Cardiac muscle cell (in vitro differentiated cells and primary cell): ENCODE measurements at regions not wholly inside any gene's neighbourhood (a gene's known extent, or its start where the extent isn't known, plus 50 kb on each side); places are given as distances from the start of the nearest gene placed in this dataset.
A peak's percentile ranks its signal among the peaks of the same experiment; 100 is the strongest.

Experiments used
- DNase-seq, 2 donors: peaks; one replicate each; pipeline versions ENCODE4 v3.0.0 to v3.0.0-alpha.2; 2010 to 2017; ENCODE audit warnings: low read depth in 1 of 2, low spot score in 1 of 2
- H3K27ac ChIP-seq: fragments of 200-600 bp; sonication (generic); 2 replicates; pipeline ENCODE4 v1.5.1; 2016
- H3K27me3 ChIP-seq: fragments of 200-600 bp; sonication (generic); 2 replicates; pipeline ENCODE4 v1.6.0; 2016; ENCODE audit warnings: control low read depth
- H3K36me3 ChIP-seq: fragments of 200-600 bp; sonication (generic); 2 replicates; pipeline ENCODE4 v1.5.1; 2016; ENCODE audit warnings: control low read depth
- H3K4me1 ChIP-seq: fragments of 200-600 bp; sonication (generic); 2 replicates; pipeline ENCODE4 v1.8.1; 2017; ENCODE audit warnings: low read depth, mild to moderate bottlenecking, mixed run types
- H3K4me3 ChIP-seq: fragments of 200-600 bp; sonication (generic); 2 replicates; pipeline ENCODE4 v1.5.1; 2016; ENCODE audit warnings: mild to moderate bottlenecking
- H3K9me3 ChIP-seq: fragments of 200-600 bp; sonication (generic); 2 replicates; pipeline ENCODE4 v1.5.1; 2017; ENCODE audit warnings: low read depth, mild to moderate bottlenecking, control low read depth
- TF ChIP-seq, protein P1 (sequence below): IDR thresholded peaks from 2 replicates; pipeline ENCODE4 v1.5.1; 2012; ENCODE audit warnings: low read depth, mild to moderate bottlenecking, low read length

DNA sequence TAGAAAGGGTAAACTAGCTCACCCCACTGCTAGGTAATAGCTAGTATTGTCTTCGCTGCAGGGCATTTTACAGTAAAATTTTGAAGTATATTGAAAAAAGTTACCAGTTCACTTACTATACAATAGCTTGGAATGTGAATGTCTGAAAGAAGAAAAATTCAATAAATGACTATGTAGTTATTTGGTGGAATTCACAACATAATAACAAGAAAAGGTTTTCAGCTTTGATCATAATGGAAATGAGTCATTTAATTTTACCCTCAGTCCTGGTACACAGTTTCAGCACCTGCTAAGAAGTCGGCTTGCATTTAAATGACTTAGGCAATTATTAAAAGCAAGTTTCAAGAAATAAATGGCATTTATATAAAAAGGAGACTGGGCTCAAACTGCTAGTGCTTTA is 90.4 kb downstream of the NUP35 start:
- no peaks in the 10 kb centered on the region for H3K36me3 ChIP-seq
- no peak overlapping the region for H3K4me3 ChIP-seq
- no peaks in the 10 kb centered on the region for H3K9me3 ChIP-seq
- H3K27ac ChIP-seq = no peak overlapping the region
- no peaks in the 10 kb centered on the region for H3K27me3 ChIP-seq
- no peaks in the 10 kb centered on the region for H3K4me1 ChIP-seq
- TF ChIP-seq, protein P1, sequence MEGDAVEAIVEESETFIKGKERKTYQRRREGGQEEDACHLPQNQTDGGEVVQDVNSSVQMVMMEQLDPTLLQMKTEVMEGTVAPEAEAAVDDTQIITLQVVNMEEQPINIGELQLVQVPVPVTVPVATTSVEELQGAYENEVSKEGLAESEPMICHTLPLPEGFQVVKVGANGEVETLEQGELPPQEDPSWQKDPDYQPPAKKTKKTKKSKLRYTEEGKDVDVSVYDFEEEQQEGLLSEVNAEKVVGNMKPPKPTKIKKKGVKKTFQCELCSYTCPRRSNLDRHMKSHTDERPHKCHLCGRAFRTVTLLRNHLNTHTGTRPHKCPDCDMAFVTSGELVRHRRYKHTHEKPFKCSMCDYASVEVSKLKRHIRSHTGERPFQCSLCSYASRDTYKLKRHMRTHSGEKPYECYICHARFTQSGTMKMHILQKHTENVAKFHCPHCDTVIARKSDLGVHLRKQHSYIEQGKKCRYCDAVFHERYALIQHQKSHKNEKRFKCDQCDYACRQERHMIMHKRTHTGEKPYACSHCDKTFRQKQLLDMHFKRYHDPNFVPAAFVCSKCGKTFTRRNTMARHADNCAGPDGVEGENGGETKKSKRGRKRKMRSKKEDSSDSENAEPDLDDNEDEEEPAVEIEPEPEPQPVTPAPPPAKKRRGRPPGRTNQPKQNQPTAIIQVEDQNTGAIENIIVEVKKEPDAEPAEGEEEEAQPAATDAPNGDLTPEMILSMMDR = no peak
- no peak for DNase-seq

DNA sequence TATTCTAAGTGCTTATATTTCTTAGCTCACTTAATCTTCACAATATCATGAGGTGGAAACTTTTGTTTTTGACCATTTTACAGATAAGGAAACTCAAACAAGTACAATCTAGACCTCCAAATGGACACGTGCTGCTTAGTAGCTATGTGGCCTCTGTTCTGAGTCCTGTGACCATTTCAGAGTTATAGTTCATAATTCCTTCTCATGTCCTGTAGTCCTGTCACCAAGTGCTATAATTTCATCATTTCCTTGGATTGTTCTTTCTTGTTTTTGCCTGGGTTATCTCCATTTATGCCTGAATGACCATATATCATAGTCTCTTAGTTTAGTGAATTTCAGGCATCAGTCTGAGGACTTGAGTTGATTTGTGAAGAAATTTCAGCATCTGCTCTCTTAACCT is 91.7 kb downstream of the NUP35 start:
- no peak overlapping the region for H3K27ac ChIP-seq
- H3K4me1 ChIP-seq = no peaks in the 10 kb centered on the region
- H3K9me3 ChIP-seq = no peaks in the 10 kb centered on the region
- no peaks in the 10 kb centered on the region for H3K36me3 ChIP-seq
- TF ChIP-seq, protein P1 = no peak
- H3K27me3 ChIP-seq = no peaks in the 10 kb centered on the region
- no peak for DNase-seq
- H3K4me3 ChIP-seq = no peak overlapping the region

DNA sequence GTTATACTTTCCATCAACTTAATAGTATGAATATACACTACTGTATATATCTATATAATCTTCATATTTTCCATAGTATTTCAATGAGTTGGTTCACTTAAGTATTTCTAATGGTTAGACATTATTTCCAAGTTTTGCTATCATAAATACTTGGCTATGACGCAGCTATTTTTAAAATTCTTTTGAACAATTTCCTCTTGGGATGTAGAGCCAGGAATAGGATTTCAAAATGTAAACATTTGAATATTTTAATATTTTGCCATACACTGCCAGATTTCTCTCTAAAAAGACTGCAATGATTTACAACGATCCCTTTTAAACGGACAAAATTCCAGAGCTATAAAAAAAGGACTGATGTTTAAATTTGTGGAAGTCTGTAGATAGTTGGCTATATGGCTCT is 95.6 kb downstream of the NUP35 start:
- Histone ChIP-seq H3K27me3 (no peaks in the 10 kb centered on the region), H3K4me1 (no peaks in the 10 kb centered on the region), H3K9me3 (no peaks in the 10 kb centered on the region), H3K36me3 (no peaks in the 10 kb centered on the region), H3K27ac (no peak overlapping the region), H3K4me3 (no peak overlapping the region)
- TF ChIP-seq, protein P1 = no peak
- no peak for DNase-seq

DNA sequence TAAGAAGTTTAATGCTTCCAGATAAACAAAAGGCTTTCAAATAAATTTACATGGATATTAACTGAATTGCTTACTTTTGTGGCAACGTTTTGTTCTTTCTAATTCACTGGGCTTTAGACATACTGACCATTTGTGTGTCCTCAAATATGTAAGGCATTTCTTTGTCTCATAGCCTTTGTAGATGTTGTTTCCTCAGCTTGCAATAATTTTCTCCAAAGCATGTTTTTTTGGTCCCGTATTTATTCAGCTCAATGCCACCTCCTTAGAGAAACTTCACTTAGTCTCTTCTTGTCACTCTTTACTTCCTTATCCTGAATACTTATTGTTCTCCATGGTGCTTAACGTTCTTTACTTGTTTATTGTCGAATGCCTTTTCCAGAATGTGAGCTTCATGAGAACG is 98.5 kb downstream of the NUP35 start:
- Histone ChIP-seq H3K9me3 (no peaks in the 10 kb centered on the region), H3K4me3 (no peak overlapping the region), H3K36me3 (no peaks in the 10 kb centered on the region), H3K27me3 (no peaks in the 10 kb centered on the region), H3K4me1 (peaks cover 11% of the 10 kb centered on the region), H3K27ac (no peak overlapping the region)
- TF ChIP-seq, protein P1 = no peak
- no peak for DNase-seq

DNA sequence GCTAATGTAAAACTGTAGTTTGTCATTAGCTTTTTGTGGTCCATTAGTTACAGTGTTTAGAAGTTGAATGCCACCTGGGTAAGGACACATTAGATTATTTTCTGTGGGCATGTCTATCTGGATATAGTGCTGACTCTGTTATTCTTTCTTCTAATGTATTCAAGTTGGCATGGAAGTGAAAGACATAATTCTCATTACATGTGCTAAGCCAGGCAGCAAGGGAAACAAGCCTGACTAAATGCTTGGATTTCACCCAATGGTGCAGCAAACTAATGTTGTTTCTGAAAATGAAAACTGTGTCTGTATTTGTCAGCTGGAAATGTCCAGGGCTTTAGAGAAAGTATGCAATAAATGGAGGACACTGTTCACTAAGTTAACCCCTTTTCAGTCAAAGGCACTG is 100.7 kb downstream of the NUP35 start:
- DNase-seq = no peak
- H3K4me1 ChIP-seq = peaks cover 11% of the 10 kb centered on the region
- no peak overlapping the region for H3K27ac ChIP-seq
- H3K36me3 ChIP-seq = no peaks in the 10 kb centered on the region
- TF ChIP-seq, protein P1 = no peak
- no peaks in the 10 kb centered on the region for H3K9me3 ChIP-seq
- no peak overlapping the region for H3K4me3 ChIP-seq
- H3K27me3 ChIP-seq = no peaks in the 10 kb centered on the region

DNA sequence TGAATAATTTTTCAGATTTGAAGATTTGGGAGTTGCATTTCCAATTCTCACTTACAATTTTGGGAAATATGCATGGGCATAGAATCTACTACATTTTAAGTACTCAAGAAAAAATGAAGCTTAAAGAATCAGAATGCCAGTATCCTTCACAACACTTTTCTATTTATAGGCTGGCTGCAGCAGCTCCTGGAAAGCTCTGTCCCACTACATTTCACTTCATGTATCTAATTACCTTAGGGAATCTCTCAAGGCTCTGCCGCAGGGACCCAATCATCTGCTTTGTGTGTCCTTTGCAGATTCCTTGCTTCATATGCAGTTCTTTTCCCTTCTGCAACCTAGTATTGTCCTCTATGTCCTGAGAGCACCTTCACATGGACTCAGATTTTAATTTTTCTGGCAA is 102.9 kb downstream of the NUP35 start:
- TF ChIP-seq, protein P1 = no peak
- Histone ChIP-seq H3K36me3 (no peaks in the 10 kb centered on the region), H3K27ac (peak overlapping the region; percentile 56), H3K9me3 (no peaks in the 10 kb centered on the region), H3K27me3 (no peaks in the 10 kb centered on the region), H3K4me3 (no peak overlapping the region), H3K4me1 (peaks cover 11% of the 10 kb centered on the region)
- DNase-seq = peak in 1 of 2 donors; percentile 68
